GM12864 (cell line): ENCODE measurements at regions not wholly inside any gene's neighbourhood (a gene's known extent, or its start where the extent isn't known, plus 50 kb on each side); places are given as distances from the start of the nearest gene placed in this dataset.

Source experiments
- DNase-seq: peaks from one replicate; pipeline ENCODE4 v3.0.0-alpha.2; 2011; ENCODE audit warnings: low read depth
- H3K4me3 ChIP-seq: 2 replicates; pipeline ENCODE4 v1.5.1; 2011; ENCODE audit warnings: mild to moderate bottlenecking, low read depth, low read length, control low read depth
- CTCF ChIP-seq: IDR thresholded peaks from 2 replicates; pipeline ENCODE4 v1.5.1; 2011; ENCODE audit warnings: low read depth, mild to moderate bottlenecking, moderate library complexity, low read length, control low read depth, inconsistent platforms; ENCODE audit errors: missing control alignments

DNA sequence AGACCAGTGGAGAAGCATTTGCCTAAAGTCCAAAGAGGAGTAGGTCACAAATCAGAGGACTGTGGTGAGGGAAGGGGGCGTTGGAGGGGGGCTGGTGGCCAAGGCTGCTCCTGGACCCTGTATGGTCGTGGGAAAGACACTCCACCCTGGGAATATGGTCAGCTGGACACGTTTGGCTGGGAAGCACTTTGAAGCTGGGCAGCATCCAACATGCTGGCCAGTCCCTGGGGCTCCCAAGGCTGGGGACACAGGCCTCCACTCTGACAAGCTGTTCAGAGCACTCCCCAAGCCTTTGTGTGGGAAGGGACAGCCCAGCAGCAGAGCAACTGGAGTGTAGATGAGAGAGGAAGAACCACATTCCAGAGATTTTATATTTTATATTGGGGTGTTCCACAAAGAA lies 203.2 kb downstream of the ANKRD60 start:
- no peak for TF ChIP-seq CTCF
- H3K4me3 ChIP-seq: no peak overlapping the region
- DNase-seq: no peak

DNA sequence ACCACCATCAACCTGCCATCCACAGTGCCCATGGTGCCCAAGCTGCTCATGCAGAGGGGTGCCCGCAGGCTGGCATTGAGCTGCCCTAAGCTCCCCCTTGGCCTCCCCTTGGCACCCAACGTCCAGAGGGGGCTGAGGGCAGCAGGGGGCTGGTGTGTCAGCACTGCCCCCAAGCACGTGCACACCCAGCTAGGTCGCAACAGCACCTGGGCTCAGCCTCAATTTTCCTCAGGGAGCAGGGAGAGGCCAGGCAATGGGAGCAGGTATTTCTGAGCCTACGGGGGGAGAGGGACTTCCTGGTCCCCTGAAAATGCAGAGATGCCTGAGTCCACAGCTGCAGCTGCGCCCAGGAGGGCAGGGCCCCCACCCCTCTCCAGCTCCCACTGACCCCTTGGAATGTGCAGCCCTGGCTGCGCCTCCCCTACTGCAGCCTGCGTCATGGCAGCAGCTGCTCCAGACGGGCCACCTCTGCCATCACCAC lies 204.2 kb downstream of the ANKRD60 start:
- DNase-seq: no peak
- no peak overlapping the region for H3K4me3 ChIP-seq
- no peak for TF ChIP-seq CTCF

- TF ChIP-seq CTCF: no peak
- no peak for DNase-seq
- no peak overlapping the region for H3K4me3 ChIP-seq
Observed at GRCh38 chr20:58023781-58024180, 204.7 kb downstream of the ANKRD60 start.

GRCh38 chr20:58023346-58023745 lies 205.1 kb downstream of the ANKRD60 start:
- no peak for TF ChIP-seq CTCF
- H3K4me3 ChIP-seq: no peak overlapping the region

DNA sequence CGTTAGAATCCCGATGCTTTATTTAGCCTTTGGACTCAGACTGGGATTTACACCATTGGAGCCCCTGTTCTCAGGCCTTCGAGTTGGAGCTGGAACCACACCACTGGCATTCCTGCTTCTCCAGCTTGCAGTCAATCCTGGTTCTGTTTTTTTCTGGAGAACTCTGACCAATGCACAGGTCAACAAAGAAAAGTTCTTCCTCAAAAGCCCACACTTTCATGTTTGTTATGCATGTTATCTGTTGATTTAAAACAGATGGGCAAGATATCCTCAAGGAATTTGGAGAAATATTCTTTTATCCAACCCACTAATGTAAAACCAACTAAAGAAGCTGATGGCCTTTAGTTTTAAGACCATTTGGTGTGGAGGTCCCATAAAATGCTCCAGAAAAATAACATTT lies 205.7 kb downstream of the ANKRD60 start:
- no peak overlapping the region for H3K4me3 ChIP-seq
- no peak for DNase-seq
- no peak for TF ChIP-seq CTCF

More at GRCh38 chr20:58023346-58023745, 205.1 kb downstream of the ANKRD60 start:
- DNase-seq: no peak

DNA sequence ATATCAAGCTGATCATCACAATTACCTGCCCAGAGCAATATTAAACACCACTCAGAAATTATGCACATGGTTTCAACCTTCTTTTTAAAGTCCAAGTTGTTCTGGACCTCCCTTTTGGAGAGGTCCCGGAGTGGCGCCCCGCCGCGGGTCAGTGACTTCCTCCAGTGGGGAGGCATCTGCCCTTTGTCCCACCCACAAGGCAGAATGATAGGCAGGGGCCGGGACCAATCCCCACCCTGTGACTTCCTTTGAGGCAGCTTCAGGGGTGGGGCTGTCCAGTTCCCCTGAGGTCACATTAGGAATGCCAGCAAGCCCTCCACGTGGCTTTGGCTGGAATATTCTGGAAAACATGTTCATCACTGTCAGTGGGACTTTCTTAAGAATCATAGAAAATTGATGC lies 207.0 kb downstream of the ANKRD60 start:
- DNase-seq: no peak
- TF ChIP-seq CTCF: no peak
- H3K4me3 ChIP-seq: no peak overlapping the region

- no peak overlapping the region for H3K4me3 ChIP-seq
- TF ChIP-seq CTCF: no peak
- DNase-seq: no peak
Observed at GRCh38 chr20:58020656-58021454, 207.6 kb downstream of the ANKRD60 start.
